K562 (cell line): ENCODE measurements at regions not wholly inside any gene's neighbourhood (a gene's known extent, or its start where the extent isn't known, plus 50 kb on each side); places are given as distances from the start of the nearest gene placed in this dataset.

Experiments
- ATAC-seq: fragments of 200-7000 bp; cut with Tn5 transposase; 3 replicates; pipeline ENCODE4 v1.9.1; 2020; ENCODE audit warnings: moderate library complexity
- BruUV-seq: library from RNA; stranded (reverse); fragments of 400-500 nt; replicated peaks from 2 replicates; lab custom pipeline; 2021; lab: Mats Ljungman, UMichigan
- CTCF ChIA-PET: fragments of 300-600 bp; formaldehyde crosslinking; extraction: SDS; loops from one replicate; lab custom pipeline; 2021; ENCODE audit warnings: low intra/inter-chr PET ratio; lab: Yijun Ruan, JAX
- POLR2A ChIA-PET: fragments of 300-600, 350-650 bp; sonication (Branson Sonifier 250); formaldehyde crosslinking; extraction: SDS; loops from one replicate; lab custom pipeline; 2021; ENCODE audit warnings: antibody characterized with exemption, inconsistent platforms; lab: Yijun Ruan, JAX
- DNase-seq, 4 experiments: peaks; one replicate each; pipeline versions ENCODE4 v3.0.0 to v3.0.0-alpha.2; 2011 to 2018; ENCODE audit warnings: low spot score in 3 of 4, mixed read lengths in 3 of 4; ENCODE audit errors: extremely low read depth in 1 of 4
- FAIRE-seq: peaks from 2 replicates; lab custom pipeline; 2011; peaks lifted over from hg19 to GRCh38; lab: Jason Lieb, UNC
- H2AFZ ChIP-seq: 2 replicates; pipeline ENCODE4 v1.6.0; 2011; ENCODE audit warnings: low read depth, low read length, control low read depth, inconsistent platforms
- H3K27ac ChIP-seq: fragments of 200-600 bp; 3 replicates; pipeline ENCODE4 v1.8.0; 2011; ENCODE audit warnings: low read depth, mild to moderate bottlenecking, control low read depth, inconsistent platforms, low read length, moderate library complexity, mixed read lengths; ENCODE audit errors: extremely low read depth
- H3K27me3 ChIP-seq, 2 experiments: fragments of 300-600 bp in 1 of 2; 2 replicates in 1 of 2; 3 replicates in 1 of 2; pipeline versions ENCODE4 v1.6.0 to v1.8.0; 2011; ENCODE audit warnings: inconsistent platforms in 2 of 2, low read length in 2 of 2, mild to moderate bottlenecking in 1 of 2, mixed read lengths in 1 of 2, moderate library complexity in 1 of 2; ENCODE audit not compliant: control insufficient read depth in 2 of 2, insufficient read depth in 2 of 2
- H3K36me3 ChIP-seq: fragments of 300-600 bp; 3 replicates; pipeline ENCODE4 v1.8.0; 2011; ENCODE audit warnings: mild to moderate bottlenecking, low read length, inconsistent platforms; ENCODE audit not compliant: control insufficient read depth, insufficient read depth
- H3K4me1 ChIP-seq, 2 experiments: fragments of 200-600 bp in 1 of 2; replicated peaks in 1 of 2; 2 replicates in 1 of 2; 3 replicates in 1 of 2; pipeline versions ENCODE4 v1.5.1 to v1.8.0; 2011; ENCODE audit warnings: inconsistent platforms in 2 of 2, low read length in 2 of 2, mild to moderate bottlenecking in 1 of 2, mixed read lengths in 1 of 2, moderate library complexity in 1 of 2; ENCODE audit not compliant: control insufficient read depth in 2 of 2, insufficient read depth in 2 of 2
- H3K4me2 ChIP-seq: 2 replicates; pipeline ENCODE4 v1.6.1; 2011; ENCODE audit warnings: low read length, control low read depth, inconsistent platforms, mixed read lengths; ENCODE audit not compliant: insufficient read depth
- H3K4me3 ChIP-seq: fragments of 200-600 bp; sonication (generic), shearing (Covaris generic); 2 replicates; pipeline ENCODE4 v1.5.1; 2016; ENCODE audit warnings: control low read depth, inconsistent platforms
- H3K79me2 ChIP-seq: fragments of 200-600 bp; 3 replicates; pipeline ENCODE4 v1.8.0; 2011; ENCODE audit warnings: low read length, inconsistent platforms; ENCODE audit not compliant: control insufficient read depth, insufficient read depth
- H3K9ac ChIP-seq, 2 experiments: 2 replicates each; pipeline versions ENCODE4 v1.6.0 to v1.6.1; 2011; ENCODE audit warnings: low read depth in 2 of 2, low read length in 2 of 2, control low read depth in 1 of 2, inconsistent platforms in 1 of 2, mild to moderate bottlenecking in 1 of 2, mixed read lengths in 1 of 2; ENCODE audit not compliant: insufficient read depth in 1 of 2
- H3K9me1 ChIP-seq: one replicate; pipeline ENCODE4 v1.6.0; 2011; ENCODE audit warnings: inconsistent platforms, mild to moderate bottlenecking, low read length, moderate library complexity; ENCODE audit not compliant: control insufficient read depth, insufficient read depth
- H3K9me3 ChIP-seq: replicated peaks from 2 replicates; pipeline ENCODE4 v1.5.1; 2011; ENCODE audit warnings: low read depth, low read length, inconsistent platforms; ENCODE audit not compliant: control insufficient read depth, insufficient read depth
- H4K20me1 ChIP-seq: replicated peaks from 2 replicates; pipeline ENCODE4 v1.6.1; 2011; ENCODE audit warnings: low read length, inconsistent platforms, mixed read lengths; ENCODE audit not compliant: control insufficient read depth, insufficient read depth
- HBP1 ChIP-seq: fragments of 450-650 bp; formaldehyde crosslinking; IDR thresholded peaks from 2 replicates; pipeline ENCODE4 v1.4.0; 2022; ENCODE audit warnings: missing genetic modification characterization
- RBM25 ChIP-seq: fragments of 200-400 bp; formaldehyde crosslinking; IDR thresholded peaks from 2 replicates; pipeline ENCODE4 v1.6.1; 2018; ENCODE audit warnings: low read length, low read depth, moderate library complexity; ENCODE audit not compliant: severe bottlenecking
- ZNF274 ChIP-seq: IDR thresholded peaks from 2 replicates; pipeline ENCODE4 v1.6.1; 2011; ENCODE audit warnings: low read depth, mild to moderate bottlenecking, low read length, moderate library complexity, borderline replicate concordance
- WGBS: fragments of 100-300 bp; shearing (Covaris generic); methylation state at CpG from one replicate; pipeline ENCODE4 v1.1.6; 2016; ENCODE audit warnings: low coverage, mixed read lengths; ENCODE audit not compliant: insufficient coverage; ENCODE audit errors: missing lambda C conversion rate; 5-methylcytosine and 5-hydroxymethylcytosine counted together
- in situ Hi-C: fragments of 300-500 bp; cut with MboI; formaldehyde crosslinking; loops from 4 replicates; pipeline ENCODE4 v1.15.0; 2018; ENCODE audit warnings: inconsistent platforms, mixed read lengths
- intact Hi-C: fragments of 100-400 bp; cut with micrococcal nuclease; formaldehyde crosslinking; loops from 2 replicates; pipeline ENCODE4 v1.14.2; 2022

GRCh38 chr21:41605178-41605933, 97.4 kb upstream of the TMPRSS2 start:
- no TSS peak for BruUV-seq
- no peak overlapping the region for H3K4me3 ChIP-seq
- FAIRE-seq (no peak), DNase-seq (no peak), ATAC-seq (no peak)
- H3K79me2 ChIP-seq = no peaks in the 10 kb centered on the region
- no peaks in the 10 kb centered on the region for H3K9me1 ChIP-seq
- CTCF ChIA-PET = no interaction called here
- no peaks in the 10 kb centered on the region; the same call in none of the 2 replicates for H4K20me1 ChIP-seq
- H3K4me1 ChIP-seq = peaks cover 0 to 4% of the 10 kb centered on the region in 2 experiments; a peak in 1 of 5 replicates
- peak; percentile 34 for TF ChIP-seq RBM25
- no peak for TF ChIP-seq HBP1 (CRISPR knock-in tag)
- TF ChIP-seq ZNF274 = no peak
- peaks cover 14 to 50% of the 10 kb centered on the region in 2 experiments for H3K27me3 ChIP-seq
- POLR2A ChIA-PET = interaction anchor here (1.1 to 1.3 kb wide), 2 partner anchors 10 to 18 kb away, joined by 4 to 5 read pairs; no protein-coding TSS in a partner anchor
- WGBS = 3% methylated on average over 20 of the region's 20 CpGs
- no peaks in the 10 kb centered on the region for H3K36me3 ChIP-seq
- H3K4me2 ChIP-seq = no peak overlapping the region
- intact Hi-C loops (no loop called here), in situ Hi-C loops (no loop called here)
- H3K27ac ChIP-seq = no peak overlapping the region
- H2AFZ ChIP-seq = no peak overlapping the region
- H3K9me3 ChIP-seq = no peaks in the 10 kb centered on the region
- no peak overlapping the region for H3K9ac ChIP-seq
